SU-DHL-6 (cell line): ENCODE measurements at regions not wholly inside any gene's neighbourhood (a gene's known extent, or its start where the extent isn't known, plus 50 kb on each side); places are given as distances from the start of the nearest gene placed in this dataset.

Source experiments
- H2AFZ ChIP-seq: fragments of 200-600 bp; sonication (generic); 2 replicates; pipeline ENCODE4 v1.6.1; 2014; ENCODE audit warnings: low read depth, mild to moderate bottlenecking, moderate library complexity, mixed read lengths, antibody characterized with exemption, low read length; ENCODE audit not compliant: severe bottlenecking
- H3F3A ChIP-seq: fragments of 200-600 bp; shearing (Covaris generic); 2 replicates; pipeline ENCODE4 v1.6.0; 2016; ENCODE audit warnings: antibody characterized with exemption, mild to moderate bottlenecking; ENCODE audit not compliant: insufficient read depth
- H3K27ac ChIP-seq: fragments of 200-600 bp; sonication (generic); 2 replicates; pipeline ENCODE4 v1.5.1; 2016; ENCODE audit warnings: low read depth, mild to moderate bottlenecking, low read length, moderate library complexity, mixed read lengths
- H3K27me3 ChIP-seq: fragments of 200-600 bp; sonication (generic), shearing (Covaris generic); 2 replicates; pipeline ENCODE4 v1.6.0; 2014; ENCODE audit warnings: mild to moderate bottlenecking, low read length
- H3K36me3 ChIP-seq: fragments of 200-600 bp; sonication (generic); 2 replicates; pipeline ENCODE4 v1.6.1; 2014; ENCODE audit warnings: mild to moderate bottlenecking, low read length, mixed read lengths
- H3K4me2 ChIP-seq: fragments of 300-600, 200-600 bp; shearing (Covaris generic), sonication (generic); 2 replicates; pipeline ENCODE4 v1.6.0; 2014; ENCODE audit warnings: low read length, low read depth, mild to moderate bottlenecking; ENCODE audit not compliant: poor library complexity, severe bottlenecking
- H3K4me3 ChIP-seq: fragments of 200-600 bp; sonication (generic); 2 replicates; pipeline ENCODE4 v1.5.1; 2014; ENCODE audit warnings: antibody characterized with exemption, low read length, mild to moderate bottlenecking, mixed read lengths; ENCODE audit not compliant: insufficient read depth, poor library complexity, severe bottlenecking
- H3K79me2 ChIP-seq: fragments of 200-600 bp; sonication (generic); 2 replicates; pipeline ENCODE4 v1.6.1; 2014; ENCODE audit warnings: mild to moderate bottlenecking, low read length, moderate library complexity; ENCODE audit not compliant: insufficient read depth
- H3K9ac ChIP-seq: fragments of 200-600 bp; sonication (generic); 2 replicates; pipeline ENCODE4 v1.7.0; 2014; ENCODE audit warnings: mild to moderate bottlenecking, low read length
- H3K9me2 ChIP-seq: fragments of 200-600 bp; sonication (generic); replicated peaks from 2 replicates; pipeline ENCODE4 v1.6.1; 2014; ENCODE audit warnings: low read length; ENCODE audit not compliant: insufficient read depth
- H3K9me3 ChIP-seq: fragments of 200-600 bp; sonication (generic); 2 replicates; pipeline ENCODE4 v1.6.1; 2014; ENCODE audit warnings: low read length, mixed read lengths; ENCODE audit not compliant: insufficient read depth
- H4K20me1 ChIP-seq: fragments of 200-600 bp; sonication (generic); 2 replicates; pipeline ENCODE4 v1.6.1; 2014; ENCODE audit warnings: low read depth, mild to moderate bottlenecking, antibody characterized with exemption, low read length, moderate library complexity, mixed read lengths
- EZH2phosphoT487 ChIP-seq: fragments of 200-600 bp; sonication (generic), shearing (Covaris generic); conservative IDR thresholded peaks from 2 replicates; pipeline ENCODE4 v1.6.1; 2018; ENCODE audit warnings: mild to moderate bottlenecking, antibody characterized with exemption, low read length, moderate library complexity, mixed read lengths
- TF ChIP-seq, protein P1 (sequence below): fragments of 200-600 bp; sonication (generic); IDR thresholded peaks from one replicate; pipeline ENCODE4 v1.5.1; 2017; ENCODE audit warnings: antibody characterized with exemption, mild to moderate bottlenecking, low read length, moderate library complexity; ENCODE audit not compliant: insufficient read depth, poor library complexity, severe bottlenecking

DNA sequence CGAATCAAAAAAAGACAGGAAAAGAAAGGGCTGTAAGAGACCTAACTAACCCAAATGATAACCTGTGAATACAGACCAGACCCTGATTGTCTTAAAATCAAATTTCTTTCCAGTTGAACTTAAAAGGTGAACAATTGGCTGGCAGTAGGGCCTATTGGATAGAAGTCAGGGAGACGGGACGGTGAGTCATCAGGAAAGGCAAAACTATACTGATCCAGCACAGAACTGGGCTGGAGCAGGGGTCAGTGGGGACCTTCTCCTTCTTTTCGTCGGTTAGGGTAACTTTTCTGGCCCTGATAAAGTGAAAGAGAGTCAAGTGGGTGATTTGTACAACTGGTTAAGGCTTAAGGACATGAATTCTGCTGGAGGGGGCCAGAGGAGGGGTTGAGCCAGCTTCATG is 84.9 kb upstream of the OTX2 start:
- Histone ChIP-seq H4K20me1 (no peaks in the 10 kb centered on the region), H3K9me2 (no peaks in the 10 kb centered on the region), H3K79me2 (no peaks in the 10 kb centered on the region), H3K4me3 (no peak overlapping the region), H3K9ac (no peak overlapping the region), H3K27me3 (no peaks in the 10 kb centered on the region), H3K36me3 (no peaks in the 10 kb centered on the region), H2AFZ (no peak overlapping the region), H3K4me2 (no peak overlapping the region), H3F3A (no peaks in the 10 kb centered on the region), H3K27ac (no peak overlapping the region), H3K9me3 (no peaks in the 10 kb centered on the region)
- no peak for TF ChIP-seq EZH2phosphoT487
- TF ChIP-seq, protein P1, sequence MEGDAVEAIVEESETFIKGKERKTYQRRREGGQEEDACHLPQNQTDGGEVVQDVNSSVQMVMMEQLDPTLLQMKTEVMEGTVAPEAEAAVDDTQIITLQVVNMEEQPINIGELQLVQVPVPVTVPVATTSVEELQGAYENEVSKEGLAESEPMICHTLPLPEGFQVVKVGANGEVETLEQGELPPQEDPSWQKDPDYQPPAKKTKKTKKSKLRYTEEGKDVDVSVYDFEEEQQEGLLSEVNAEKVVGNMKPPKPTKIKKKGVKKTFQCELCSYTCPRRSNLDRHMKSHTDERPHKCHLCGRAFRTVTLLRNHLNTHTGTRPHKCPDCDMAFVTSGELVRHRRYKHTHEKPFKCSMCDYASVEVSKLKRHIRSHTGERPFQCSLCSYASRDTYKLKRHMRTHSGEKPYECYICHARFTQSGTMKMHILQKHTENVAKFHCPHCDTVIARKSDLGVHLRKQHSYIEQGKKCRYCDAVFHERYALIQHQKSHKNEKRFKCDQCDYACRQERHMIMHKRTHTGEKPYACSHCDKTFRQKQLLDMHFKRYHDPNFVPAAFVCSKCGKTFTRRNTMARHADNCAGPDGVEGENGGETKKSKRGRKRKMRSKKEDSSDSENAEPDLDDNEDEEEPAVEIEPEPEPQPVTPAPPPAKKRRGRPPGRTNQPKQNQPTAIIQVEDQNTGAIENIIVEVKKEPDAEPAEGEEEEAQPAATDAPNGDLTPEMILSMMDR: no peak

DNA sequence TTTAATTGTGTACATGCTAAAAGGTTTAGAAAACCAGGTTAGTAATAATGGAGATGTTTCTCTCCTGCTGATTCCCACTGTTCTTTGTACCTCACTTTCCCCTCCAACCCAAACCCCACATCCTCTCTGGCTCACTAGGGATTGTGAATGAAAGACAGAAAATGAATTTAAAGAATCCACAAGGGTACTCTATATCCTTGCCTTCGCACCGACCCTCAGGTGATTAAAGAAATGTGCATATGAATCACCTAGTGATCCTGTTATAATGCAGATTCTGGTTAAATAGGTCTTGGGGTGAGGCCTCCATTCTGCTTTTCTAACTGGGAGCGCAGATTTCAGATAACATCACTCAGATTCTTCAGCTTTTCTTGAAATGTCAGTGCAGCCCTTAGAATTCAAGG is 84.3 kb upstream of the OTX2 start:
- Histone ChIP-seq H3K4me3 (no peak overlapping the region), H3K36me3 (no peaks in the 10 kb centered on the region), H4K20me1 (no peaks in the 10 kb centered on the region), H3K9me3 (no peaks in the 10 kb centered on the region), H3K9ac (no peak overlapping the region), H3K27ac (no peak overlapping the region), H3K4me2 (no peak overlapping the region), H2AFZ (no peak overlapping the region), H3K27me3 (no peaks in the 10 kb centered on the region), H3K79me2 (no peaks in the 10 kb centered on the region), H3K9me2 (no peaks in the 10 kb centered on the region), H3F3A (no peaks in the 10 kb centered on the region)
- TF ChIP-seq EZH2phosphoT487: no peak
- TF ChIP-seq, protein P1: no peak

DNA sequence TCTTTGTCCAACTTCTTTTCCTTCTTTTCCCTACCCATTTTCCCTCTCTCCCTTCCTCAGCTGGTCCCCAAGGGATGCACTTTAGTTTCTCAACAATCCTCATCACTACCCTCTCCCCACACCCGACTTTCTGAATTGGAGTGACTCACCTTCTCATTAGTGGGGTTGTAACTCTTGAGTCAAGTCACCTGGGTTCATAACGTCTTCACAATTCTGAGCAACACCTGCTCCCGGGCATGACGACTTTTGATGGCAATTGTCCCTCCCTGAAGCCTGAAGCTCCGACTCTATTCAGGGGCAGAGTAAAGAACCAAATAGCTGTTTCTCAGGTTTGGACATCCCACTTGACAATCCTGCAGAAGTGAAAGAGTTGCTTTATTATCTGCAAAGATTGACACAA is 82.7 kb upstream of the OTX2 start:
- no peaks in the 10 kb centered on the region for H3K9me3 ChIP-seq
- no peaks in the 10 kb centered on the region for H3K9me2 ChIP-seq
- no peak overlapping the region for H3K4me3 ChIP-seq
- H3K4me2 ChIP-seq: no peak overlapping the region
- no peaks in the 10 kb centered on the region for H3K79me2 ChIP-seq
- no peak overlapping the region for H3K27ac ChIP-seq
- no peaks in the 10 kb centered on the region for H3K36me3 ChIP-seq
- no peaks in the 10 kb centered on the region for H3F3A ChIP-seq
- H2AFZ ChIP-seq: no peak overlapping the region
- no peak overlapping the region for H3K9ac ChIP-seq
- no peaks in the 10 kb centered on the region for H3K27me3 ChIP-seq
- H4K20me1 ChIP-seq: no peaks in the 10 kb centered on the region
- TF ChIP-seq, protein P1: no peak
- TF ChIP-seq EZH2phosphoT487: no peak

DNA sequence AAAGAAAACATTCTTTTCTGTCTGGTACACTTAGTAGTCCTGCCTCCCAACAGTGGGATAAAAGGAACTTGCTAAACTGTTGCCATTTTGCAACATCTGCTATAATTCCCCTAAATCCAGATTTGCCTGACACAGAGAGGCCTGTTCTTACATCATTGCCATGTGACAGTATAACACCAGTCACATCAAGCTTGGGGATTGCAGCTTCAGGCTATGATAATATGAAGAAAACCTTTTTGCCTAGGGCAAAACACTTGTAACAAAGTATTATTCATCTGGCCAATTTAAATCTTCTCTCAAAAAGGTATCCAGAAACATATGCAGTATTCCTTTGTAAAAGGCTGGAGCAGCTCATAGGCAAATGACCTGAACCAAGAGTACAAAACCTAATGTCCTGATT is 80.9 kb upstream of the OTX2 start:
- H3K27ac ChIP-seq: no peak overlapping the region
- H3K4me3 ChIP-seq: no peak overlapping the region
- no peak overlapping the region for H2AFZ ChIP-seq
- H3K36me3 ChIP-seq: no peaks in the 10 kb centered on the region
- no peak for TF ChIP-seq EZH2phosphoT487
- TF ChIP-seq, protein P1: no peak
- H3K9me2 ChIP-seq: no peaks in the 10 kb centered on the region
- H3K9ac ChIP-seq: no peak overlapping the region
- no peak overlapping the region for H3K4me2 ChIP-seq
- no peaks in the 10 kb centered on the region for H3K9me3 ChIP-seq
- no peaks in the 10 kb centered on the region for H4K20me1 ChIP-seq
- H3F3A ChIP-seq: no peaks in the 10 kb centered on the region
- H3K27me3 ChIP-seq: no peaks in the 10 kb centered on the region
- H3K79me2 ChIP-seq: no peaks in the 10 kb centered on the region
